ENCODE measurements at regions not wholly inside any gene's neighbourhood (a gene's known extent, or its start where the extent isn't known, plus 50 kb on each side); places are given as distances from the start of the nearest gene placed in this dataset.
A peak's percentile ranks its signal among the peaks of the same experiment; 100 is the strongest.

GRCh38 chr6:19297880-19298279, 539.3 kb upstream of the ID4 start:
- no CpG with 5 or more reads among the region's 4 CpGs for WGBS (ENCODE audit: insufficient coverage)
- DNase-seq = no peak
- no peaks in the 10 kb centered on the region for H3K36me3 ChIP-seq (ENCODE audit: control insufficient read depth, insufficient read depth, low read length)
- H3K4me1 ChIP-seq (ENCODE audit: control insufficient read depth, insufficient read depth, low read length) = no peaks in the 10 kb centered on the region
- H3K4me3 ChIP-seq (ENCODE audit: low read length) = no peak overlapping the region
- no peaks in the 10 kb centered on the region for H3K27me3 ChIP-seq (ENCODE audit: control insufficient read depth, insufficient read depth, low read length)
- H3K27ac ChIP-seq (ENCODE audit: low read length) = no peak overlapping the region
- no peaks in the 10 kb centered on the region for H3K9me3 ChIP-seq (replicated peaks; ENCODE audit: control insufficient read depth, low read depth, low read length)

DNA sequence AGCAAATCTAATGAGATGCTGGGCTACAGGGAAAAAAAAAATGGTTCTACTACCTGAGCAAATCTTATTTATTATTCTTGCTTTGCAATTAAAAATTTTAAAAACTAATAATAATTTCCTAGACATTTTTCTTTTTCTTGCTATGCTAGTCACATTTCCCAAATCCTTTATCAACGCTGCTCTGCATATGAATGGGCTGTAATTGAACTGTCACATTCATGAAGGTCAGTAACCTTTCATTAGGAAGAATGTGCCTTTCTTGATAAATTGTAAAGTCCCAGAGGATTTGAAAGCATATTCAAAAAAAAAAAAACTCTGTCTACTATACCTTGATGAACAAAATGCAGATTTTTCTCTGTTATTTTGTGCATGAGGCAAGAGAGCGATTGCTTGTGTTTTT, 538.7 kb upstream of the ID4 start:
- Histone ChIP-seq H3K4me1 (ENCODE audit: control insufficient read depth, insufficient read depth, low read length) (no peaks in the 10 kb centered on the region), H3K27ac (ENCODE audit: low read length) (no peak overlapping the region), H3K4me3 (ENCODE audit: low read length) (no peak overlapping the region), H3K27me3 (ENCODE audit: control insufficient read depth, insufficient read depth, low read length) (no peaks in the 10 kb centered on the region), H3K9me3 (replicated peaks; ENCODE audit: control insufficient read depth, low read depth, low read length) (no peaks in the 10 kb centered on the region), H3K36me3 (ENCODE audit: control insufficient read depth, insufficient read depth, low read length) (no peaks in the 10 kb centered on the region)
- WGBS (ENCODE audit: insufficient coverage) = no CpG with 5 or more reads among the region's 2 CpGs
- DNase-seq = no peak

GRCh38 chr6:19299129-19299528, 538.0 kb upstream of the ID4 start:
- H3K36me3 ChIP-seq (ENCODE audit: control insufficient read depth, insufficient read depth, low read length) = no peaks in the 10 kb centered on the region
- H3K9me3 ChIP-seq (replicated peaks; ENCODE audit: control insufficient read depth, low read depth, low read length) = no peaks in the 10 kb centered on the region
- H3K4me3 ChIP-seq (ENCODE audit: low read length) = no peak overlapping the region
- H3K27me3 ChIP-seq (ENCODE audit: control insufficient read depth, insufficient read depth, low read length) = no peaks in the 10 kb centered on the region
- no peaks in the 10 kb centered on the region for H3K4me1 ChIP-seq (ENCODE audit: control insufficient read depth, insufficient read depth, low read length)
- WGBS (ENCODE audit: insufficient coverage) = 57% methylated on average over 1 of the region's 3 CpGs
- DNase-seq = no peak
- H3K27ac ChIP-seq (ENCODE audit: low read length) = no peak overlapping the region

DNA sequence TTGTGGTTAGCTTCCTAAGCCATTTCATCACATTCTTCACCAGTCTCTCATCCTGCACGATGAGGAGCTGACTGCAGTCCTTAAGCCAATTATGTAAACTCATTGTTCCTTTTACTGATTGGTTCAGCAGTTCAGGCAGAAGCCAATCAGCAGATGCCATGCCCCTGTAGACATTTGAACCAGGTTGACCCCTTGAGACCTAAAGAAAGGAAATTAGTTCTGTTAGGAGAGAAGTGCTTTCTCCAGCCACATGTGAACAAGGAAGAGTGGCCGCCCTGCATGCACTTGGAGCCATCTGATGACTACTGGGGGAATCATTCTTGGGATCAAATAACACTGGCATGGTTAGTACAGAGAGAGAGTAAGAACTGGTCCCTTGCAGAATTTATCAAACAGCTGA, 535.2 kb upstream of the ID4 start:
- no peak overlapping the region for H3K27ac ChIP-seq (ENCODE audit: low read length)
- H3K36me3 ChIP-seq (ENCODE audit: control insufficient read depth, insufficient read depth, low read length) = no peaks in the 10 kb centered on the region
- 20% methylated on average over 1 of the region's 2 CpGs for WGBS (ENCODE audit: insufficient coverage)
- H3K9me3 ChIP-seq (replicated peaks; ENCODE audit: control insufficient read depth, low read depth, low read length) = no peaks in the 10 kb centered on the region
- no peaks in the 10 kb centered on the region for H3K27me3 ChIP-seq (ENCODE audit: control insufficient read depth, insufficient read depth, low read length)
- no peak overlapping the region for H3K4me3 ChIP-seq (ENCODE audit: low read length)
- no peaks in the 10 kb centered on the region for H3K4me1 ChIP-seq (ENCODE audit: control insufficient read depth, insufficient read depth, low read length)
- peak; percentile 23 for DNase-seq

DNA sequence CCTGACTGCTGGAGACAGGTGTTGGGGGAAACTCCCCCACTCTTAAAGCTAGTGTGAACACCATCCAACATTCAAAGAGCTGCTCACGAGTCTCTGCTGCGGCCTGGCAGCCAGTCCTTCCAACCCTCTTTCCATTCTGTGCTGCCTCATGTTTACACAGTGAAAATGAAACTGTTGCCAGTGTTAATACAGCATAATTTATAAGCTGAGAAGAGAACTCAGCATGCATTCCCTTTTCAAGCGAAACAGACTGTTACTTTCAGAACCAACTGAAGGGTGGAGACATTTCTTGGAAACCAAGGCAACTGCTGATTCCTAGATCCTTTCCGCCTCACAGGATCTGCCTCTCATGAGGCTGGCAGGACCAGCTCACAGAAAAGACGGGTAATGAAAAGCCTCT, 533.8 kb upstream of the ID4 start:
- peak; percentile 26 for DNase-seq
- Histone ChIP-seq H3K4me1 (ENCODE audit: control insufficient read depth, insufficient read depth, low read length) (no peaks in the 10 kb centered on the region), H3K36me3 (ENCODE audit: control insufficient read depth, insufficient read depth, low read length) (no peaks in the 10 kb centered on the region), H3K9me3 (replicated peaks; ENCODE audit: control insufficient read depth, low read depth, low read length) (no peaks in the 10 kb centered on the region), H3K27me3 (ENCODE audit: control insufficient read depth, insufficient read depth, low read length) (no peaks in the 10 kb centered on the region), H3K27ac (ENCODE audit: low read length) (no peak overlapping the region), H3K4me3 (ENCODE audit: low read length) (no peak overlapping the region)
- 39% methylated on average over 2 of the region's 5 CpGs for WGBS (ENCODE audit: insufficient coverage)

GRCh38 chr6:19309661-19310060, 527.5 kb upstream of the ID4 start:
- Histone ChIP-seq H3K4me1 (ENCODE audit: control insufficient read depth, insufficient read depth, low read length) (no peaks in the 10 kb centered on the region), H3K36me3 (ENCODE audit: control insufficient read depth, insufficient read depth, low read length) (no peaks in the 10 kb centered on the region), H3K4me3 (ENCODE audit: low read length) (no peak overlapping the region), H3K9me3 (replicated peaks; ENCODE audit: control insufficient read depth, low read depth, low read length) (no peaks in the 10 kb centered on the region), H3K27ac (ENCODE audit: low read length) (no peak overlapping the region), H3K27me3 (ENCODE audit: control insufficient read depth, insufficient read depth, low read length) (no peaks in the 10 kb centered on the region)
- DNase-seq = no peak
- WGBS (ENCODE audit: insufficient coverage) = 80% methylated on average over 1 of the region's 1 CpG

DNA sequence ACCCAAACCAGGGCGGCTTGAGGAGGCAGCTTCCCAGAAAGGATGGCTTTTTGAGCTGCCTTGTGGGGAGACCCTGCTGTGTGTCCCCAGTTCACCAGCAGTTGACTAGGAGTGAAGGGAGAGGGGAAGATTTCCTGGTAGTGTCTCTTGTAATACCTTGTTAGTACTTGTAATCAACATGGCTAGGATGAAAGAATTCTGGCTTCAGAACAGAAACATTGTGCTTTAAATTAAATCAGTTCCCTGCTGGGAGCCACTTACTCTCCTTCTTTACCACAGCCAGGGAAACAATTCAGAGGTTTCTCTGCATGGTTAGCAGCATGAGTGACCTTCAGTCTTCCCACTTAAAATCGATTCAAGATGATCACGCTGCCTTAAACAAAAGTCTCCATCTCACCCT, 525.4 kb upstream of the ID4 start:
- Histone ChIP-seq H3K4me3 (ENCODE audit: low read length) (no peak overlapping the region), H3K27me3 (ENCODE audit: control insufficient read depth, insufficient read depth, low read length) (no peaks in the 10 kb centered on the region), H3K9me3 (replicated peaks; ENCODE audit: control insufficient read depth, low read depth, low read length) (no peaks in the 10 kb centered on the region), H3K27ac (ENCODE audit: low read length) (no peak overlapping the region), H3K4me1 (ENCODE audit: control insufficient read depth, insufficient read depth, low read length) (no peaks in the 10 kb centered on the region), H3K36me3 (ENCODE audit: control insufficient read depth, insufficient read depth, low read length) (no peaks in the 10 kb centered on the region)
- 42% methylated on average over 2 of the region's 3 CpGs for WGBS (ENCODE audit: insufficient coverage)
- DNase-seq = no peak

- Histone ChIP-seq H3K27ac (ENCODE audit: low read length) (no peak overlapping the region), H3K9me3 (replicated peaks; ENCODE audit: control insufficient read depth, low read depth, low read length) (no peaks in the 10 kb centered on the region), H3K4me1 (ENCODE audit: control insufficient read depth, insufficient read depth, low read length) (no peaks in the 10 kb centered on the region), H3K4me3 (ENCODE audit: low read length) (no peak overlapping the region), H3K27me3 (ENCODE audit: control insufficient read depth, insufficient read depth, low read length) (no peaks in the 10 kb centered on the region), H3K36me3 (ENCODE audit: control insufficient read depth, insufficient read depth, low read length) (no peaks in the 10 kb centered on the region)
- DNase-seq = no peak
- 31% methylated on average over 2 of the region's 5 CpGs for WGBS (ENCODE audit: insufficient coverage)
Measured at GRCh38 chr6:19312241-19312978, 524.8 kb upstream of the ID4 start.

GRCh38 chr6:19317431-19317986, 519.7 kb upstream of the ID4 start:
- no peaks in the 10 kb centered on the region for H3K27me3 ChIP-seq (ENCODE audit: control insufficient read depth, insufficient read depth, low read length)
- H3K36me3 ChIP-seq (ENCODE audit: control insufficient read depth, insufficient read depth, low read length) = no peaks in the 10 kb centered on the region
- 40% methylated on average over 1 of the region's 3 CpGs for WGBS (ENCODE audit: insufficient coverage)
- no peaks in the 10 kb centered on the region for H3K9me3 ChIP-seq (replicated peaks; ENCODE audit: control insufficient read depth, low read depth, low read length)
- DNase-seq = peak; percentile 22
- H3K4me3 ChIP-seq (ENCODE audit: low read length) = no peak overlapping the region
- no peaks in the 10 kb centered on the region for H3K4me1 ChIP-seq (ENCODE audit: control insufficient read depth, insufficient read depth, low read length)
- H3K27ac ChIP-seq (ENCODE audit: low read length) = no peak overlapping the region

- Histone ChIP-seq H3K4me3 (ENCODE audit: low read length) (no peak overlapping the region), H3K27ac (ENCODE audit: low read length) (no peak overlapping the region), H3K36me3 (ENCODE audit: control insufficient read depth, insufficient read depth, low read length) (no peaks in the 10 kb centered on the region), H3K27me3 (ENCODE audit: control insufficient read depth, insufficient read depth, low read length) (no peaks in the 10 kb centered on the region), H3K4me1 (ENCODE audit: control insufficient read depth, insufficient read depth, low read length) (no peaks in the 10 kb centered on the region), H3K9me3 (replicated peaks; ENCODE audit: control insufficient read depth, low read depth, low read length) (no peaks in the 10 kb centered on the region)
- 80% methylated on average over 1 of the region's 1 CpG for WGBS (ENCODE audit: insufficient coverage)
- DNase-seq = no peak
Measured at GRCh38 chr6:19319005-19319404, 518.2 kb upstream of the ID4 start.
